ENCODE measurements at regions not wholly inside any gene's neighbourhood (a gene's known extent, or its start where the extent isn't known, plus 50 kb on each side); places are given as distances from the start of the nearest gene placed in this dataset.
A peak's percentile ranks its signal among the peaks of the same experiment; 100 is the strongest.
"Not testable (repeated sequence)": the region's sequence is repeated elsewhere in the genome, so short reads cannot be mapped to it uniquely, and the experiment has no call there.

- TF ChIP-seq CTCF (IDR thresholded peaks at IDR 0.05; ENCODE audit: extremely low read depth, missing control alignments), result no peak
- no peak for DNase-seq (ENCODE audit: low spot score)
These were observed 1070.6 kb downstream of the PCDH9 start for GRCh38 chr13:66159511-66159910.

- no peak for DNase-seq (ENCODE audit: low spot score)
- TF ChIP-seq CTCF (IDR thresholded peaks at IDR 0.05; ENCODE audit: extremely low read depth, missing control alignments), result no peak
These were observed 1075.2 kb downstream of the PCDH9 start for GRCh38 chr13:66154976-66155375.

DNA sequence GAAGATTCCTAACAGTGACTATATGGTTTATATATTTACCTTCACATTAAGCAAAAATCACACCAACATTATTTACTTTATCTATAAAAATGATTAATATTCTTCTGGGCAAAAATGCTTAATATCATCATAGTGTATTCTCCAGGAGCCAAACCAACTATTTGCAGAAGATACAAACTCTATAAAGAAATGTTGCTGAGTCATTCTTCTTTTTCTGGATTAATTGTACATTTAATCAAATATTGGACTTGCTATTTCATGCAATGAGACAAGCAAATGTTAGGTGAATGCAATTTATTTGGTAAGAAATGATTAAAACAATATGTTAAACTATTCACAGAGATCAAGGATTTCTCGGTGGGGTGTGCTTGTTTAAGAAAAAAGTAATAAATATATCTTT is 1075.8 kb downstream of the PCDH9 start:
- DNase-seq (ENCODE audit: low spot score), result no peak
- no peak for TF ChIP-seq CTCF (IDR thresholded peaks at IDR 0.05; ENCODE audit: extremely low read depth, missing control alignments)

GRCh38 chr13:66152596-66152995 is 1077.5 kb downstream of the PCDH9 start:
- TF ChIP-seq CTCF (IDR thresholded peaks at IDR 0.05; ENCODE audit: extremely low read depth, missing control alignments), result no peak
- DNase-seq (ENCODE audit: low spot score), result no peak

DNA sequence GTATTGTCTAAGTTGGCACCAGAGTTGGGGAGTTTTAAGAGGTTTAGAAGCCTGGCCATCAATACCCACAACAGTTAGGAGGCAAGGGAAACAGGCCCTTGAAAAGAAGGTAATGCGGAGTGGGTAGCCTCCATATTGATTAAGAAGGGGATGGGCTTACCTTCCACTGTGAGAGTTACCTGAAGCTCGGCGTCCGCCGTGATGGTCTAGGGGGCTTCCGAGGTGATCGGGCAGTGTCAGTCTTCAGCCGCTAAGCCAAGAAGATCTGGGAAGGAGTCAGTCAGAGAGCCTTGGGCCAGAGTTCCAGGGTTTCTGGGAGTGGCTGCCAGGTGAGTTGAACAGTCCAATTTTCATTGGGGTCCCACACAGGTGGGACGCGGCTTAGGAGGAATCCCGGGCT is 1085.8 kb downstream of the PCDH9 start:
- DNase-seq (ENCODE audit: low spot score), result not testable (repeated sequence)

DNA sequence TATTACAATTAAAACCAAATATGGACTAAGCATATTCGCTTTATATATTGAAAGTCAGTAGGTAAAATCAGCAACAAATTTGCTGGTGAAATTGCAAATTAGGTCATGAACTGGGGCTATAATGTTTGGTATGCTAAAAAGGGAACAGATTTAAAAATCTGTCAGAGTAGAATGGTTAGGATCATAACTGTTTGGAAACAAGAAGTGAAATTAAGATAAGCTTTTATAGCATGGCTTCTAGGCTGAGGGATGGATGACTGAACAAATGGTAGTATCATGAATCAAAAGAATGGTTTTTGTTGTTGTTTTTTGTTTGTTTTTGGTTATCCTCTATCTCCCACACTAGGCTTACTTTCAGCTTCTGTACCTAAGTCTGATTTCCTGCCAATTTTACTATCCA is 1090.4 kb downstream of the PCDH9 start:
- no peak for DNase-seq (ENCODE audit: low spot score)
- TF ChIP-seq CTCF (IDR thresholded peaks at IDR 0.05; ENCODE audit: extremely low read depth, missing control alignments), result no peak

GRCh38 chr13:66139250-66139649 is 1090.9 kb downstream of the PCDH9 start:
- no peak for DNase-seq (ENCODE audit: low spot score)
- no peak for TF ChIP-seq CTCF (IDR thresholded peaks at IDR 0.05; ENCODE audit: extremely low read depth, missing control alignments)

GRCh38 chr13:66138172-66138811 is 1091.8 kb downstream of the PCDH9 start:
- no peak for TF ChIP-seq CTCF (IDR thresholded peaks at IDR 0.05; ENCODE audit: extremely low read depth, missing control alignments)
- peak; percentile 41 for DNase-seq (ENCODE audit: low spot score)
